HG03342 (cell line): ENCODE measurements at regions not wholly inside any gene's neighbourhood (a gene's known extent, or its start where the extent isn't known, plus 50 kb on each side); places are given as distances from the start of the nearest gene placed in this dataset.
"Not testable (repeated sequence)": the region's sequence is repeated elsewhere in the genome, so short reads cannot be mapped to it uniquely, and the experiment has no call there.

ENCODE experiments used
- ATAC-seq: cut with Tn5 transposase; IDR thresholded peaks from one replicate; pipeline ENCODE4 v1.9.1; 2021; ENCODE audit warnings: mild to moderate bottlenecking, moderate library complexity; ENCODE audit not compliant: unreplicated experiment

- not testable (repeated sequence) for ATAC-seq
Observed at GRCh38 chr16:7865393-7865792, 532.7 kb downstream of the RBFOX1 start.

- no peak for ATAC-seq
Observed at GRCh38 chr16:7861891-7862582, 529.4 kb downstream of the RBFOX1 start.

- no peak for ATAC-seq
Observed at GRCh38 chr16:7853197-7853596, 520.6 kb downstream of the RBFOX1 start.

- no peak for ATAC-seq
Observed at GRCh38 chr16:7849841-7850240, 517.2 kb downstream of the RBFOX1 start.

- no peak for ATAC-seq
Observed at GRCh38 chr16:7843261-7843660, 510.6 kb downstream of the RBFOX1 start.

- no peak for ATAC-seq
Observed at GRCh38 chr16:7839568-7839967, 506.9 kb downstream of the RBFOX1 start.

- ATAC-seq: no peak
Observed at GRCh38 chr16:7834771-7835431, 502.3 kb downstream of the RBFOX1 start.

GRCh38 chr16:7820816-7821215 is 488.2 kb downstream of the RBFOX1 start:
- ATAC-seq: no peak

- ATAC-seq: no peak
Observed at GRCh38 chr16:7805686-7806396, 473.2 kb downstream of the RBFOX1 start.

GRCh38 chr16:7804635-7805195 is 472.1 kb downstream of the RBFOX1 start:
- ATAC-seq: no peak

- ATAC-seq: no peak
Observed at GRCh38 chr16:7792346-7792745, 459.7 kb downstream of the RBFOX1 start.

- ATAC-seq: no peak
Observed at GRCh38 chr16:7791028-7791590, 458.5 kb downstream of the RBFOX1 start.

- no peak for ATAC-seq
Observed at GRCh38 chr16:7775072-7775488, 442.4 kb downstream of the RBFOX1 start.

- no peak for ATAC-seq
Observed at GRCh38 chr16:7772722-7773121, 440.1 kb downstream of the RBFOX1 start.

GRCh38 chr16:7769091-7769490 is 436.4 kb downstream of the RBFOX1 start:
- not testable (repeated sequence) for ATAC-seq

GRCh38 chr16:7765079-7765550 is 432.5 kb downstream of the RBFOX1 start:
- ATAC-seq: no peak

GRCh38 chr16:7763111-7763510 is 430.5 kb downstream of the RBFOX1 start:
- ATAC-seq: no peak
